ENCODE measurements at regions not wholly inside any gene's neighbourhood (a gene's known extent, or its start where the extent isn't known, plus 50 kb on each side); places are given as distances from the start of the nearest gene placed in this dataset.

GRCh38 chr16:59604354-59604753, 870.2 kb upstream of the GOT2 start:
- no peaks in the 10 kb centered on the region for H3K36me3 ChIP-seq (ENCODE audit: control insufficient read depth in 4 of 4, insufficient read depth in 3 of 4, low read depth in 1 of 4, low read length in 3 of 4)
- no peak overlapping the region for H3K27ac ChIP-seq (ENCODE audit: low read depth in 1 of 2, low read length in 2 of 2)
- 49% methylated on average over 1 of the region's 1 CpG for WGBS
- no peaks in the 10 kb centered on the region for H3K9me3 ChIP-seq (ENCODE audit: control insufficient read depth in 4 of 4, low read length in 3 of 4)
- no peak for TF ChIP-seq EGR1 (IDR thresholded peaks at IDR 0.05; ENCODE audit: low read depth in 2 of 2)
- no peak for TF ChIP-seq TAF1 (conservative IDR thresholded peaks at IDR 0.05)
- TF ChIP-seq RXRA (IDR thresholded peaks at IDR 0.05), result no peak
- no peak for TF ChIP-seq YY1 (IDR thresholded peaks at IDR 0.05)
- TF ChIP-seq GABPA (IDR thresholded peaks at IDR 0.05 in 1 of 2, conservative IDR thresholded peaks at IDR 0.05 in 1 of 2), result no peak
- TF ChIP-seq HNF4A (conservative IDR thresholded peaks at IDR 0.05), result no peak
- TF ChIP-seq, protein P1, sequence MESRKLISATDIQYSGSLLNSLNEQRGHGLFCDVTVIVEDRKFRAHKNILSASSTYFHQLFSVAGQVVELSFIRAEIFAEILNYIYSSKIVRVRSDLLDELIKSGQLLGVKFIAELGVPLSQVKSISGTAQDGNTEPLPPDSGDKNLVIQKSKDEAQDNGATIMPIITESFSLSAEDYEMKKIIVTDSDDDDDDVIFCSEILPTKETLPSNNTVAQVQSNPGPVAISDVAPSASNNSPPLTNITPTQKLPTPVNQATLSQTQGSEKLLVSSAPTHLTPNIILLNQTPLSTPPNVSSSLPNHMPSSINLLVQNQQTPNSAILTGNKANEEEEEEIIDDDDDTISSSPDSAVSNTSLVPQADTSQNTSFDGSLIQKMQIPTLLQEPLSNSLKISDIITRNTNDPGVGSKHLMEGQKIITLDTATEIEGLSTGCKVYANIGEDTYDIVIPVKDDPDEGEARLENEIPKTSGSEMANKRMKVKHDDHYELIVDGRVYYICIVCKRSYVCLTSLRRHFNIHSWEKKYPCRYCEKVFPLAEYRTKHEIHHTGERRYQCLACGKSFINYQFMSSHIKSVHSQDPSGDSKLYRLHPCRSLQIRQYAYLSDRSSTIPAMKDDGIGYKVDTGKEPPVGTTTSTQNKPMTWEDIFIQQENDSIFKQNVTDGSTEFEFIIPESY (IDR thresholded peaks at IDR 0.05), result no peak
- TF ChIP-seq FOXA2 (IDR thresholded peaks at IDR 0.05), result no peak
- no peak for TF ChIP-seq SP1 (IDR thresholded peaks at IDR 0.05)
- TF ChIP-seq JUND (IDR thresholded peaks at IDR 0.05), result no peak
- TF ChIP-seq, protein P2, sequence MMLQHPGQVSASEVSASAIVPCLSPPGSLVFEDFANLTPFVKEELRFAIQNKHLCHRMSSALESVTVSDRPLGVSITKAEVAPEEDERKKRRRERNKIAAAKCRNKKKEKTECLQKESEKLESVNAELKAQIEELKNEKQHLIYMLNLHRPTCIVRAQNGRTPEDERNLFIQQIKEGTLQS (IDR thresholded peaks at IDR 0.05), result no peak
- no peak for TF ChIP-seq NR2F2 (IDR thresholded peaks at IDR 0.05)
- TF ChIP-seq RAD21 (IDR thresholded peaks at IDR 0.05), result no peak
- TF ChIP-seq, protein P3, sequence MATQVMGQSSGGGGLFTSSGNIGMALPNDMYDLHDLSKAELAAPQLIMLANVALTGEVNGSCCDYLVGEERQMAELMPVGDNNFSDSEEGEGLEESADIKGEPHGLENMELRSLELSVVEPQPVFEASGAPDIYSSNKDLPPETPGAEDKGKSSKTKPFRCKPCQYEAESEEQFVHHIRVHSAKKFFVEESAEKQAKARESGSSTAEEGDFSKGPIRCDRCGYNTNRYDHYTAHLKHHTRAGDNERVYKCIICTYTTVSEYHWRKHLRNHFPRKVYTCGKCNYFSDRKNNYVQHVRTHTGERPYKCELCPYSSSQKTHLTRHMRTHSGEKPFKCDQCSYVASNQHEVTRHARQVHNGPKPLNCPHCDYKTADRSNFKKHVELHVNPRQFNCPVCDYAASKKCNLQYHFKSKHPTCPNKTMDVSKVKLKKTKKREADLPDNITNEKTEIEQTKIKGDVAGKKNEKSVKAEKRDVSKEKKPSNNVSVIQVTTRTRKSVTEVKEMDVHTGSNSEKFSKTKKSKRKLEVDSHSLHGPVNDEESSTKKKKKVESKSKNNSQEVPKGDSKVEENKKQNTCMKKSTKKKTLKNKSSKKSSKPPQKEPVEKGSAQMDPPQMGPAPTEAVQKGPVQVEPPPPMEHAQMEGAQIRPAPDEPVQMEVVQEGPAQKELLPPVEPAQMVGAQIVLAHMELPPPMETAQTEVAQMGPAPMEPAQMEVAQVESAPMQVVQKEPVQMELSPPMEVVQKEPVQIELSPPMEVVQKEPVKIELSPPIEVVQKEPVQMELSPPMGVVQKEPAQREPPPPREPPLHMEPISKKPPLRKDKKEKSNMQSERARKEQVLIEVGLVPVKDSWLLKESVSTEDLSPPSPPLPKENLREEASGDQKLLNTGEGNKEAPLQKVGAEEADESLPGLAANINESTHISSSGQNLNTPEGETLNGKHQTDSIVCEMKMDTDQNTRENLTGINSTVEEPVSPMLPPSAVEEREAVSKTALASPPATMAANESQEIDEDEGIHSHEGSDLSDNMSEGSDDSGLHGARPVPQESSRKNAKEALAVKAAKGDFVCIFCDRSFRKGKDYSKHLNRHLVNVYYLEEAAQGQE (IDR thresholded peaks at IDR 0.05), result no peak
- no peaks in the 10 kb centered on the region for H3K4me1 ChIP-seq (ENCODE audit: control insufficient read depth in 4 of 4, insufficient read depth in 4 of 4, low read length in 3 of 4)
- no peak overlapping the region for H3K4me3 ChIP-seq (ENCODE audit: low read depth in 1 of 3, low read length in 3 of 3)
- no peak for DNase-seq (ENCODE audit: low spot score)
- no peaks in the 10 kb centered on the region for H3K27me3 ChIP-seq (ENCODE audit: control insufficient read depth in 4 of 4, insufficient read depth in 4 of 4, low read length in 3 of 4)
- H3K9ac ChIP-seq (ENCODE audit: low read depth in 1 of 2, low read length in 2 of 2), result no peak overlapping the region

DNA sequence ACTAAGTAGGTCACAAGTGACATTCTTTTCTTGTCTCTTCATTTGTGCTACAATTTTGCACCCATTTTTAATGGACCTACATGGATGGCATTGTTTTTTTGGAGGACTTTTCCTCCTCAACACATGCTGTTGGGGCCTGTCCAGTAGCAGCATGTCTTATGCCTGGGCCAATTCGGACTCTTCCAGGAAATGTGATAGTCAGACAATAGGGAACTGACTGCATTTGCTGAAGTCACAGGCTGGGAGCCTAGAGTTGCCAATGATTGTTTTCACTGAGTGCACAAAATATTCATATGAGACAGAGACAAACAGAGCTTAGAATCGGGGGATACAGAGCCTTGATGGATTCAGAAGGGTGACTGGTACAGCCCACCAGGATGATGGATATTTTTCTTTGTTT, 867.3 kb upstream of the GOT2 start:
- no peaks in the 10 kb centered on the region for H3K4me1 ChIP-seq (ENCODE audit: control insufficient read depth in 4 of 4, insufficient read depth in 4 of 4, low read length in 3 of 4)
- no peak for DNase-seq (ENCODE audit: low spot score)
- H3K9ac ChIP-seq (ENCODE audit: low read depth in 1 of 2, low read length in 2 of 2), result no peak overlapping the region
- H3K27me3 ChIP-seq (ENCODE audit: control insufficient read depth in 4 of 4, insufficient read depth in 4 of 4, low read length in 3 of 4), result no peaks in the 10 kb centered on the region
- WGBS, result 66% methylated on average over 2 of the region's 2 CpGs
- H3K9me3 ChIP-seq (ENCODE audit: control insufficient read depth in 4 of 4, low read length in 3 of 4), result no peaks in the 10 kb centered on the region
- H3K36me3 ChIP-seq (ENCODE audit: control insufficient read depth in 4 of 4, insufficient read depth in 3 of 4, low read depth in 1 of 4, low read length in 3 of 4), result no peaks in the 10 kb centered on the region
- H3K4me3 ChIP-seq (ENCODE audit: low read depth in 1 of 3, low read length in 3 of 3), result no peak overlapping the region
- no peak for TF ChIP-seq YY1 (IDR thresholded peaks at IDR 0.05)
- TF ChIP-seq, protein P1 (IDR thresholded peaks at IDR 0.05), result no peak
- TF ChIP-seq MAX (IDR thresholded peaks at IDR 0.05), result no peak
- H3K27ac ChIP-seq (ENCODE audit: low read depth in 1 of 2, low read length in 2 of 2), result no peak overlapping the region

Data from liver (tissue), 7 donors.